ENCODE measurements at regions not wholly inside any gene's neighbourhood (a gene's known extent, or its start where the extent isn't known, plus 50 kb on each side); places are given as distances from the start of the nearest gene placed in this dataset.

GRCh38 chr10:120748519-120748918 lies 102.6 kb upstream of the WDR11 start:
- no peak for DNase-seq
- TF ChIP-seq CTCF (IDR thresholded peaks at IDR 0.05; ENCODE audit: unreplicated experiment) = no peak
- Mint-ChIP-seq H3K9me3 (ENCODE audit: low read depth, unreplicated experiment) (no peaks in the 10 kb centered on the region), H3K36me3 (ENCODE audit: insufficient read depth, unreplicated experiment) (no peaks in the 10 kb centered on the region), H3K4me1 (ENCODE audit: low read depth, unreplicated experiment) (no peaks in the 10 kb centered on the region), H3K27me3 (ENCODE audit: unreplicated experiment) (peaks cover 79% of the 10 kb centered on the region), H3K4me3 (ENCODE audit: low read depth, unreplicated experiment) (no peak overlapping the region), H3K27ac (ENCODE audit: unreplicated experiment) (no peak overlapping the region)
- no TSS peak for BruUV-seq (replicated peaks)
- CTCF ChIA-PET = interaction anchor here (0.7 kb wide), 1 partner anchor 29 kb away, joined by 3 read pairs; no protein-coding TSS in a partner anchor
- intact Hi-C loops (cut with micrococcal nuclease; ENCODE audit: unreplicated experiment) = no loop called here

GRCh38 chr10:120749072-120749471 lies 102.1 kb upstream of the WDR11 start:
- H3K27ac Mint-ChIP-seq (ENCODE audit: unreplicated experiment) = no peak overlapping the region
- H3K4me3 Mint-ChIP-seq (ENCODE audit: low read depth, unreplicated experiment) = no peak overlapping the region

GRCh38 chr10:120749856-120750566 lies 101.2 kb upstream of the WDR11 start:
- intact Hi-C loops (cut with micrococcal nuclease; ENCODE audit: unreplicated experiment) = no loop called here
- no peak for TF ChIP-seq CTCF (IDR thresholded peaks at IDR 0.05; ENCODE audit: unreplicated experiment)
- no peak overlapping the region for H3K4me3 Mint-ChIP-seq (ENCODE audit: low read depth, unreplicated experiment)
- H3K27ac Mint-ChIP-seq (ENCODE audit: unreplicated experiment) = no peak overlapping the region
- CTCF ChIA-PET = no interaction called here
- no peaks in the 10 kb centered on the region for H3K4me1 Mint-ChIP-seq (ENCODE audit: low read depth, unreplicated experiment)
- peaks cover 74% of the 10 kb centered on the region for H3K27me3 Mint-ChIP-seq (ENCODE audit: unreplicated experiment)
- no peaks in the 10 kb centered on the region for H3K36me3 Mint-ChIP-seq (ENCODE audit: insufficient read depth, unreplicated experiment)
- H3K9me3 Mint-ChIP-seq (ENCODE audit: low read depth, unreplicated experiment) = no peaks in the 10 kb centered on the region
- DNase-seq = no peak
- no TSS peak for BruUV-seq (replicated peaks)

More at GRCh38 chr10:120749072-120749471, 102.1 kb upstream of the WDR11 start:
- CTCF ChIA-PET = no interaction called here
- Mint-ChIP-seq H3K4me1 (ENCODE audit: low read depth, unreplicated experiment) (no peaks in the 10 kb centered on the region), H3K36me3 (ENCODE audit: insufficient read depth, unreplicated experiment) (no peaks in the 10 kb centered on the region), H3K27me3 (ENCODE audit: unreplicated experiment) (peaks cover 74% of the 10 kb centered on the region), H3K9me3 (ENCODE audit: low read depth, unreplicated experiment) (no peaks in the 10 kb centered on the region)
- intact Hi-C loops (cut with micrococcal nuclease; ENCODE audit: unreplicated experiment) = no loop called here
- no TSS peak for BruUV-seq (replicated peaks)
- no peak for TF ChIP-seq CTCF (IDR thresholded peaks at IDR 0.05; ENCODE audit: unreplicated experiment)
- no peak for DNase-seq

GRCh38 chr10:120755771-120756170 lies 95.4 kb upstream of the WDR11 start:
- no peak for DNase-seq
- TF ChIP-seq CTCF (IDR thresholded peaks at IDR 0.05; ENCODE audit: unreplicated experiment) = no peak
- Mint-ChIP-seq H3K4me3 (ENCODE audit: low read depth, unreplicated experiment) (no peak overlapping the region), H3K4me1 (ENCODE audit: low read depth, unreplicated experiment) (no peaks in the 10 kb centered on the region), H3K9me3 (ENCODE audit: low read depth, unreplicated experiment) (no peaks in the 10 kb centered on the region), H3K27ac (ENCODE audit: unreplicated experiment) (no peak overlapping the region), H3K27me3 (ENCODE audit: unreplicated experiment) (peaks cover 59% of the 10 kb centered on the region), H3K36me3 (ENCODE audit: insufficient read depth, unreplicated experiment) (no peaks in the 10 kb centered on the region)
- CTCF ChIA-PET = no interaction called here
- BruUV-seq (replicated peaks) = no TSS peak
- intact Hi-C loops (cut with micrococcal nuclease; ENCODE audit: unreplicated experiment) = no loop called here
